ENCODE measurements at regions not wholly inside any gene's neighbourhood (a gene's known extent, or its start where the extent isn't known, plus 50 kb on each side); places are given as distances from the start of the nearest gene placed in this dataset.
A peak's percentile ranks its signal among the peaks of the same experiment; 100 is the strongest.

DNA sequence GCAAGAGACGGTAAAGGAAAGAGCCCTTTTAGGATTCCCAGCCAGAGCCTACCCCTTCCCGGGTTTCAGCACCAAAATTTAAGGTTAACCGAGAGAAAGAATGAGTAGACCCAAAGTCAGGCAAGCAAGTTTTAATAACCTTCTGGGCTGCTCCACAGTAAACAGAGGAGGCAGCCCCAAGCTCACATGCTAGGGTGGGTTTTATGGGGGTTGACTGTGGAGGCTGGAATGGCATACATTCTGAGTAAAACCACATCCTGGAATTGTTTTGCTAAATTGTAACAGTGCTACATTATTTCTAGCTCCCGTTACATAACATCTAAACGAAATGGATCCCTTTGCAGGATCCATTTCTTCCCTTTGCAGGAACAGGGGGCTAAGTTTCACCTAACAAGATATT lies 102.2 kb upstream of the USP9Y start:
- DNase-seq, result no peak

DNA sequence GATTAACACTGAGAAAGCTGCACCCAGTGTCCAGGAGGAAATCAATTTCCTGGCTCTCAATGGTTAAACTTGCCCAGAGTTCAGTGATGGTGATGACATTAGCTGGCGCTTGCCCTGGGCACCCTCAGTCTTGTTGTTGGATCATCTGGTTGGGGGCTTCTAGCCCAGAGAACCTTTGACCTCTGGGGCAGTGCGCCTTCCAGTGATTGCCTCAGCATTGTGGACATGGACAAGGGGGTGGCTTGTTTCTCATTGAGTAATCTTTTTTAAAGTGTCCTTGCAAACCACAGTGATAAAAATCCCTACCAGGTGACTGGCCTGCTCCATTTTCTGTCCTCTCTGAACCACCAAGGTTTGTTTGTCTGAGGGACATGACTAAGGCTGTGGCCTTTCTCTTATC lies 95.6 kb upstream of the USP9Y start:
- DNase-seq, result no peak

GRCh38 chrY:12610861-12611260 lies 90.2 kb upstream of the USP9Y start:
- DNase-seq, result no peak

DNA sequence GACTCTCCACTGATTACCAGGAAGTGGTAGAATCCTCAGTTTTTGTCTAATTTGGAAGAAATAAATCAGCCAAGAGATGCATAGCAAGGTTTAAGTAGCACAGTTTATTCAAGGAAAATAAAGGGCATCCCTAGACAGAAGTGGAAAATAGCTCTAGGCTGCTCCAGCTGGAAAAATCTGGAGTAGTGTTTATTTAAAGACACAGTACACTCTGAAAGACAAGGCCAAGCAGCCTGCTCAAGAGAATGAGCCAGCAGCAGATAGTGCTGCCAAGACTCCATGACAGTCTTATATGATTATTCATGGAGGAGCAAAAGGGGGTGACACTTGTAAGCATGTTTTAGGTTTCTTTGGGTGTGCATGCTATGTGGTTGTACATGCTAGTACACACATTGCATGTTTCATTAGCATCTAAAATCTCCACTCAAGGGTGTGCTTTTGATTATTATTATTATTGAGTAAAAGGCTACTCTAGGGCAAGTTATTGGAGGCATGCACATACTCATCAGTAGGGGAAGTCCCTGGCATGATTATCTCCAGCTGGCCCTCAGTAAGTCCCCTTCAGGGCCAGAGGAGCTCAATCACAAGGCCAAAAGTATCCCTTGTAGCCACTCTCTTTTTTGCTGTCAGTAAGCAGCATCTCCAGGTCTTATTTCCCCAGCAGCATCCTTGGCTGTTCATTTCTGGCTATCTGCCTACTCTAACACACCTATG lies 85.1 kb upstream of the USP9Y start:
- no peak for DNase-seq

- peak; percentile 0 for DNase-seq
Observed at GRCh38 chrY:12621454-12622081, 79.5 kb upstream of the USP9Y start.

DNA sequence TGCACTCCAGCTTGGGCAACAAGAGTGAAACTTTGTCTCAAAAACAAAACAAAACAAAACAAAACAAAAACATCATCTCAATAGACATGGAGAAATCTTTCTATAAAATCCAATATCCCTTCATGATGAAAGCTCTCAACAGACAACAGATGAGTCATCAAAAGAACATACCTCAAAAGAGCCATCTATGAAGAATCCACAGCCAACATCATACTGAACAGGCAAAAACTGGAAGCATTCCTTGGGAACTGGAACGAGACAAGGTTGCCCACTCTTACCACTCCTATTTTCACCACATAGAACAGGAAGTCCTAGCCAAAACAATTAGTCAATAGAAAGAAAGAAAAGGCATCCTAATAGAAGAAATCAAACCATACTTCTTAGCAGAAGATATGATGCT lies 77.8 kb upstream of the USP9Y start:
- no peak for DNase-seq

GRCh38 chrY:12642986-12643385 lies 58.0 kb upstream of the USP9Y start:
- DNase-seq, result no peak

GRCh38 chrY:12643693-12644348 lies 57.2 kb upstream of the USP9Y start:
- DNase-seq, result no peak

DNA sequence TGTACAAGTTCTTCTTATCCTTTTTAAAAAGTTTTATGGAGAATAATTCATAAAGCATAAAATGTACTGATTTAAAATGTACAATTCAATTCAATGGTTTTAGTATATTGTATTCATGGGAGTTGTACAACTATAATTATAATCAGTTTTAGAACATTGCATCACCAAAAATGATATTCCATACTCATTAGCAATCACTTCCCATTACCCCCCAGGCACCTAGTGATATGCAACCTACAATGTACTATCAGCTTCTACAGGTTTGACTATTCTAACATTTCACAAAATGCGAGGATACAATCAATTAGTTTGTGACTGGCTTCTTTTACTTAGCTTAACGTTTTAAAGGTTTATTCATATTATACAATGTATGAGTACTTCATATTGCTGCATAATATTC lies 49.9 kb upstream of the USP9Y start:
- DNase-seq, result no peak

Data from DMS79 treated with DMSO at 0.1 percent for 48 hours (cell line).